HG02623 (cell line): ENCODE measurements at regions not wholly inside any gene's neighbourhood (a gene's known extent, or its start where the extent isn't known, plus 50 kb on each side); places are given as distances from the start of the nearest gene placed in this dataset.
"Not testable (repeated sequence)": the region's sequence is repeated elsewhere in the genome, so short reads cannot be mapped to it uniquely, and the experiment has no call there.

Experiments used
- ATAC-seq: cut with Tn5 transposase; IDR thresholded peaks from one replicate; pipeline ENCODE4 v1.9.1; 2021; ENCODE audit warnings: moderate library complexity; ENCODE audit not compliant: unreplicated experiment

- no peak for ATAC-seq
Measured at GRCh38 chr4:44988011-44988410, 261.7 kb upstream of the GNPDA2 start.

- ATAC-seq, result no peak
Measured at GRCh38 chr4:44985938-44986337, 259.6 kb upstream of the GNPDA2 start.

GRCh38 chr4:44985152-44985551 lies 258.8 kb upstream of the GNPDA2 start:
- no peak for ATAC-seq

GRCh38 chr4:44984083-44984482 lies 257.7 kb upstream of the GNPDA2 start:
- ATAC-seq, result no peak

- no peak for ATAC-seq
Measured at GRCh38 chr4:44983083-44983482, 256.7 kb upstream of the GNPDA2 start.

- ATAC-seq, result no peak
Measured at GRCh38 chr4:44978020-44978419, 251.7 kb upstream of the GNPDA2 start.

- ATAC-seq, result no peak
Measured at GRCh38 chr4:44965435-44966095, 239.2 kb upstream of the GNPDA2 start.

GRCh38 chr4:44964086-44964485 lies 237.7 kb upstream of the GNPDA2 start:
- not testable (repeated sequence) for ATAC-seq

- ATAC-seq, result no peak
Measured at GRCh38 chr4:44961001-44961755, 234.8 kb upstream of the GNPDA2 start.

- ATAC-seq, result no peak
Measured at GRCh38 chr4:44931720-44932119, 205.4 kb upstream of the GNPDA2 start.

- no peak for ATAC-seq
Measured at GRCh38 chr4:44928785-44929184, 202.4 kb upstream of the GNPDA2 start.

GRCh38 chr4:44927399-44928380 lies 201.3 kb upstream of the GNPDA2 start:
- no peak for ATAC-seq

- no peak for ATAC-seq
Measured at GRCh38 chr4:44916411-44916810, 190.1 kb upstream of the GNPDA2 start.

GRCh38 chr4:44914748-44915147 lies 188.4 kb upstream of the GNPDA2 start:
- no peak for ATAC-seq

GRCh38 chr4:44914223-44914622 lies 187.9 kb upstream of the GNPDA2 start:
- ATAC-seq, result no peak

GRCh38 chr4:44912980-44913379 lies 186.6 kb upstream of the GNPDA2 start:
- ATAC-seq, result no peak

- ATAC-seq, result no peak
Measured at GRCh38 chr4:44908565-44908964, 182.2 kb upstream of the GNPDA2 start.

- ATAC-seq, result no peak
Measured at GRCh38 chr4:44872246-44872645, 145.9 kb upstream of the GNPDA2 start.

- no peak for ATAC-seq
Measured at GRCh38 chr4:44871133-44871532, 144.8 kb upstream of the GNPDA2 start.

GRCh38 chr4:44869985-44870384 lies 143.6 kb upstream of the GNPDA2 start:
- ATAC-seq, result no peak

- no peak for ATAC-seq
Measured at GRCh38 chr4:44869222-44869882, 143.0 kb upstream of the GNPDA2 start.
